ENCODE measurements at regions not wholly inside any gene's neighbourhood (a gene's known extent, or its start where the extent isn't known, plus 50 kb on each side); places are given as distances from the start of the nearest gene placed in this dataset.

DNA sequence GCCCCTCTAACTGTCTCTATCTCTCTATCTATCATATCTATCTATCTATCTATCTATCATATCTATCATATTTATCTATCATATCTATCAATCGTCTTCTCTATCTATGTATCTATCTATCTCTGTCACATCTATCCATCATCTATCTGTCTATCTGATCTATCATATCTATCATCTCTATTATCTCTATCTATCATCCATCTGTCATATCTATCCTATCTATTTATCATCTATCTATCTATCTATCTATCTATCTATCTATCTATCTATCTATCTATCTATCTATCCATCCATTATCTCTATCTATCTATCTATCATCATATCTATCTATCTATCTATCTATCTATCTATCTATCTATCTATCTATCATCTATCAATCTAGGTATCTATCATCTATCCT is 638.0 kb downstream of the DHX35 start:
- Histone ChIP-seq H3K27me3 (ENCODE audit: low read length) (no peaks in the 10 kb centered on the region), H3K4me2 (ENCODE audit: low read depth, low read length, poor library complexity, severe bottlenecking) (no peak overlapping the region), H3F3A (ENCODE audit: insufficient read depth) (no peaks in the 10 kb centered on the region), H3K27ac (ENCODE audit: low read depth, low read length) (no peak overlapping the region), H3K9ac (ENCODE audit: low read length) (no peak overlapping the region), H3K9me2 (replicated peaks; ENCODE audit: insufficient read depth, low read length) (no peaks in the 10 kb centered on the region; the same call in 1 of the 2 replicates), H3K36me3 (ENCODE audit: low read length) (no peaks in the 10 kb centered on the region), H3K9me3 (ENCODE audit: insufficient read depth, low read length) (no peaks in the 10 kb centered on the region), H2AFZ (ENCODE audit: low read depth, low read length, severe bottlenecking) (no peak overlapping the region), H4K20me1 (ENCODE audit: low read depth, low read length) (no peaks in the 10 kb centered on the region), H3K4me3 (ENCODE audit: insufficient read depth, low read length, poor library complexity, severe bottlenecking) (no peak overlapping the region), H3K79me2 (ENCODE audit: insufficient read depth, low read length) (no peaks in the 10 kb centered on the region)
- no peak for TF ChIP-seq EZH2phosphoT487 (conservative IDR thresholded peaks at IDR 0.05; ENCODE audit: low read length)
- TF ChIP-seq, protein P1, sequence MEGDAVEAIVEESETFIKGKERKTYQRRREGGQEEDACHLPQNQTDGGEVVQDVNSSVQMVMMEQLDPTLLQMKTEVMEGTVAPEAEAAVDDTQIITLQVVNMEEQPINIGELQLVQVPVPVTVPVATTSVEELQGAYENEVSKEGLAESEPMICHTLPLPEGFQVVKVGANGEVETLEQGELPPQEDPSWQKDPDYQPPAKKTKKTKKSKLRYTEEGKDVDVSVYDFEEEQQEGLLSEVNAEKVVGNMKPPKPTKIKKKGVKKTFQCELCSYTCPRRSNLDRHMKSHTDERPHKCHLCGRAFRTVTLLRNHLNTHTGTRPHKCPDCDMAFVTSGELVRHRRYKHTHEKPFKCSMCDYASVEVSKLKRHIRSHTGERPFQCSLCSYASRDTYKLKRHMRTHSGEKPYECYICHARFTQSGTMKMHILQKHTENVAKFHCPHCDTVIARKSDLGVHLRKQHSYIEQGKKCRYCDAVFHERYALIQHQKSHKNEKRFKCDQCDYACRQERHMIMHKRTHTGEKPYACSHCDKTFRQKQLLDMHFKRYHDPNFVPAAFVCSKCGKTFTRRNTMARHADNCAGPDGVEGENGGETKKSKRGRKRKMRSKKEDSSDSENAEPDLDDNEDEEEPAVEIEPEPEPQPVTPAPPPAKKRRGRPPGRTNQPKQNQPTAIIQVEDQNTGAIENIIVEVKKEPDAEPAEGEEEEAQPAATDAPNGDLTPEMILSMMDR (IDR thresholded peaks at IDR 0.05; ENCODE audit: insufficient read depth, low read length, poor library complexity, severe bottlenecking), result no peak

DNA sequence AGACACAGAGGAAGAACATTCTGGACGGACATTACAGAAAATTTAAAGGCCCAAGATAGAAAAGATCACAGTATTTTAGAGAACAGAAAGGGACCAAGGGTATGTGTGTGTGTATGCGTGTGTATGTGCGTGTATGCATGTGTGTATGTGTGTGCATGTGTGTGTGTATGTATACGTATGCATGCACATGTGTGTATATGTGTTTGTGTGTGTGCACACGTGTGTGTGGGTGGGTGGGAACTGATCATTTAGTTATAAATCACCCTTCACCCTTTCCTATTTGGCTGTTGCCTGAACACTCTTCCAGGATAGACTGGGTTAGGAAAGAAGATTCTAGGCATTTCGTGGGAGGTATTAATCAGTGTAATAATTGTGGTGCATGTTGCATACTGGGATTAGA is 634.4 kb downstream of the DHX35 start:
- no peak overlapping the region for H2AFZ ChIP-seq (ENCODE audit: low read depth, low read length, severe bottlenecking)
- no peak overlapping the region for H3K4me2 ChIP-seq (ENCODE audit: low read depth, low read length, poor library complexity, severe bottlenecking)
- H3K79me2 ChIP-seq (ENCODE audit: insufficient read depth, low read length), result no peaks in the 10 kb centered on the region
- H3K9ac ChIP-seq (ENCODE audit: low read length), result no peak overlapping the region
- no peak overlapping the region for H3K4me3 ChIP-seq (ENCODE audit: insufficient read depth, low read length, poor library complexity, severe bottlenecking)
- no peak overlapping the region for H3K27ac ChIP-seq (ENCODE audit: low read depth, low read length)
- no peaks in the 10 kb centered on the region for H3K36me3 ChIP-seq (ENCODE audit: low read length)
- no peak for TF ChIP-seq EZH2phosphoT487 (conservative IDR thresholded peaks at IDR 0.05; ENCODE audit: low read length)
- TF ChIP-seq, protein P1 (IDR thresholded peaks at IDR 0.05; ENCODE audit: insufficient read depth, low read length, poor library complexity, severe bottlenecking), result no peak
- H3K27me3 ChIP-seq (ENCODE audit: low read length), result no peaks in the 10 kb centered on the region
- no peaks in the 10 kb centered on the region for H3K9me2 ChIP-seq (replicated peaks; ENCODE audit: insufficient read depth, low read length)
- no peaks in the 10 kb centered on the region for H3K9me3 ChIP-seq (ENCODE audit: insufficient read depth, low read length)
- H3F3A ChIP-seq (ENCODE audit: insufficient read depth), result no peaks in the 10 kb centered on the region
- no peaks in the 10 kb centered on the region for H4K20me1 ChIP-seq (ENCODE audit: low read depth, low read length)

DNA sequence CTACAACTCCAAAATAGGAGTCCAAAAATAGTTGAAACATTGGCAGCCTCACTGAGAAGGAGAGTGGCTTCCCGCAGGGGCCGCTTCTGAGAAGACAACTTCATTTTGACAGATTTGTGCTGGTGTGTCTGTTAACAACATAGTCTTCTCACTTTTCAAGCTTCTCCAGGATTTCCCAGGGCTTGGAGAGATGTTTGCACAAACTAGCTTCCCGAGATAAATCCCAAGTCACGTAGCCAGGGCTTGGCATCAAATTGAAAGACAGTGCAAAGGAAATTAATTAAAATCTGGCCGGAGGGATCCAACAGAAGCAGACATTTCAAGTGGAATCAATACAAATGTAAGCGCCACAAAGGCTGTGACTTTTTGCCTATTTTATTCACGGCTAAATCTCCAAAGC is 630.2 kb downstream of the DHX35 start:
- no peaks in the 10 kb centered on the region for H3K27me3 ChIP-seq (ENCODE audit: low read length)
- no peaks in the 10 kb centered on the region for H3K9me3 ChIP-seq (ENCODE audit: insufficient read depth, low read length)
- no peaks in the 10 kb centered on the region for H3K9me2 ChIP-seq (replicated peaks; ENCODE audit: insufficient read depth, low read length)
- no peak overlapping the region for H2AFZ ChIP-seq (ENCODE audit: low read depth, low read length, severe bottlenecking)
- no peak overlapping the region for H3K4me2 ChIP-seq (ENCODE audit: low read depth, low read length, poor library complexity, severe bottlenecking)
- no peak overlapping the region for H3K9ac ChIP-seq (ENCODE audit: low read length)
- no peaks in the 10 kb centered on the region for H4K20me1 ChIP-seq (ENCODE audit: low read depth, low read length)
- H3K79me2 ChIP-seq (ENCODE audit: insufficient read depth, low read length), result no peaks in the 10 kb centered on the region
- no peaks in the 10 kb centered on the region for H3K36me3 ChIP-seq (ENCODE audit: low read length)
- no peak overlapping the region for H3K27ac ChIP-seq (ENCODE audit: low read depth, low read length)
- no peaks in the 10 kb centered on the region for H3F3A ChIP-seq (ENCODE audit: insufficient read depth)
- no peak for TF ChIP-seq EZH2phosphoT487 (conservative IDR thresholded peaks at IDR 0.05; ENCODE audit: low read length)
- TF ChIP-seq, protein P1 (IDR thresholded peaks at IDR 0.05; ENCODE audit: insufficient read depth, low read length, poor library complexity, severe bottlenecking), result no peak
- H3K4me3 ChIP-seq (ENCODE audit: insufficient read depth, low read length, poor library complexity, severe bottlenecking), result no peak overlapping the region

All from SU-DHL-6 (cell line).